PC-3 (cell line): ENCODE measurements at regions not wholly inside any gene's neighbourhood (a gene's known extent, or its start where the extent isn't known, plus 50 kb on each side); places are given as distances from the start of the nearest gene placed in this dataset.

Experiments
- ATAC-seq: fragments of 200-7000 bp; cut with Tn5 transposase; 2 replicates; pipeline ENCODE4 v1.9.1; 2020; ENCODE audit warnings: mild to moderate bottlenecking, moderate library complexity
- BruUV-seq: library from RNA; stranded (reverse); fragments of 400-500 nt; replicated peaks from 2 replicates; lab custom pipeline; 2021; lab: Mats Ljungman, UMichigan
- CTCF ChIA-PET: fragments of 300-600 bp; sonication (Branson Sonifier 250); formaldehyde crosslinking; loops from one replicate; lab custom pipeline; 2022; ENCODE audit warnings: antibody characterized with exemption; lab: Charles Lee
- POLR2A ChIA-PET: fragments of 300-600 bp; sonication (Branson Sonifier 250); formaldehyde crosslinking; loops from one replicate; lab custom pipeline; 2022; ENCODE audit warnings: antibody characterized with exemption; ENCODE audit not compliant: unreplicated experiment; lab: Charles Lee
- DNase-seq: peaks from one replicate; pipeline ENCODE4 v3.0.0-alpha.2; 2015
- H2AFZ ChIP-seq: fragments of 300-600 bp; sonication (generic); 2 replicates; pipeline ENCODE4 v1.6.0; 2016; ENCODE audit warnings: antibody characterized with exemption, low read length
- H3F3A ChIP-seq: fragments of 300-600 bp; sonication (generic); one replicate; pipeline ENCODE4 v1.6.0; 2017; ENCODE audit warnings: antibody characterized with exemption, low read length, control low read depth, mild to moderate bottlenecking; ENCODE audit not compliant: unreplicated experiment
- H3K27ac ChIP-seq: fragments of 300-600 bp; sonication (generic); 2 replicates; pipeline ENCODE4 v1.5.1; 2016; ENCODE audit warnings: mild to moderate bottlenecking, low read length
- H3K27me3 ChIP-seq: fragments of 300-600 bp; sonication (generic); 2 replicates; pipeline ENCODE4 v1.6.1; 2016; ENCODE audit warnings: low read length, mixed read lengths
- H3K36me3 ChIP-seq: fragments of 300-600 bp; sonication (generic); 2 replicates; pipeline ENCODE4 v1.6.1; 2016; ENCODE audit warnings: low read depth, mixed run types, low read length, mixed read lengths
- H3K4me1 ChIP-seq: fragments of 300-600 bp; sonication (generic); 2 replicates; pipeline ENCODE4 v1.5.1; 2016; ENCODE audit warnings: low read length; ENCODE audit not compliant: insufficient read depth
- H3K4me2 ChIP-seq: fragments of 300-600 bp; sonication (generic); 2 replicates; pipeline ENCODE4 v1.6.0; 2016; ENCODE audit warnings: low read length
- H3K4me3 ChIP-seq: fragments of 300-600 bp; sonication (generic); 2 replicates; pipeline ENCODE4 v1.5.1; 2016; ENCODE audit warnings: mild to moderate bottlenecking, low read length, mixed read lengths
- H3K79me2 ChIP-seq: fragments of 300-600 bp; sonication (generic); 2 replicates; pipeline ENCODE4 v1.6.1; 2017; ENCODE audit warnings: low read length, mixed read lengths
- H3K9ac ChIP-seq: fragments of 300-600 bp; sonication (generic); 2 replicates; pipeline ENCODE4 v1.6.0; 2016; ENCODE audit warnings: mild to moderate bottlenecking, low read length
- H3K9me2 ChIP-seq: fragments of 300-600 bp; sonication (generic); replicated peaks from 2 replicates; pipeline ENCODE4 v1.6.1; 2016; ENCODE audit warnings: mixed run types, low read length, mixed read lengths
- H3K9me3 ChIP-seq: fragments of 300-600 bp; sonication (generic); 2 replicates; pipeline ENCODE4 v1.6.1; 2016; ENCODE audit warnings: low read length, mixed read lengths
- H4K20me1 ChIP-seq: fragments of 300-600 bp; sonication (generic); 2 replicates; pipeline ENCODE4 v1.6.1; 2016; ENCODE audit warnings: low read length, mixed read lengths
- EZH2 ChIP-seq: fragments of 300-600 bp; sonication (generic); IDR thresholded peaks from one replicate; pipeline ENCODE4 v1.6.1; 2017; ENCODE audit warnings: antibody characterized with exemption, mild to moderate bottlenecking, low read length; ENCODE audit not compliant: unreplicated experiment
- EZH2phosphoT487 ChIP-seq: fragments of 300-600 bp; sonication (generic); IDR thresholded peaks from 2 replicates; pipeline ENCODE4 v1.6.1; 2018; ENCODE audit warnings: mild to moderate bottlenecking, antibody characterized with exemption, low read length, borderline replicate concordance
- intact Hi-C: fragments of 100-400 bp; cut with micrococcal nuclease; formaldehyde crosslinking; loops from 2 replicates; pipeline ENCODE4 v1.9.0; 2023
- TF ChIP-seq, protein P1 (sequence below): fragments of 300-600 bp; sonication (generic); conservative IDR thresholded peaks from 2 replicates; pipeline ENCODE4 v1.5.1; 2017; ENCODE audit warnings: antibody characterized with exemption, low read depth, mild to moderate bottlenecking, low read length

DNA sequence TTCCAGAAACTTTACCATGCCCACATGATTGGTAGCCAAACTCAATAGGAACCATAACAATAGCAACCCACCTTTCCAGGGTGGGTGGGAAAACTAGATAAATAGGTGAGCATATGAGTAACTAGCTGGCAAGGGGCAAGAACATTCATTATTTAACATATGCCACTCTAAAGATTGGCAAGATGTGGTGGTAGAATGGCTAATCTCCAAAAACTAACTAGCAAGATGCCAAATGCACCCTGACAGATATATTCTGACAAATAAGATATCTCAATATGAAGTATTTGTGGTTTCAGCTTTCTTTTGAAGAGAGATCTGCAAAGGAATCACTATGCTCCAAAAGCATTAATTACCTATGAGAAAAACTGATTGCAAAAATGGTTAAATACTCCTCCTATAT is 895.6 kb downstream of the TLE1 start:
- no peaks in the 10 kb centered on the region for H3K79me2 ChIP-seq
- POLR2A ChIA-PET, result no interaction called here
- H4K20me1 ChIP-seq, result no peaks in the 10 kb centered on the region
- no peaks in the 10 kb centered on the region for H3K9me2 ChIP-seq
- TF ChIP-seq, protein P1, sequence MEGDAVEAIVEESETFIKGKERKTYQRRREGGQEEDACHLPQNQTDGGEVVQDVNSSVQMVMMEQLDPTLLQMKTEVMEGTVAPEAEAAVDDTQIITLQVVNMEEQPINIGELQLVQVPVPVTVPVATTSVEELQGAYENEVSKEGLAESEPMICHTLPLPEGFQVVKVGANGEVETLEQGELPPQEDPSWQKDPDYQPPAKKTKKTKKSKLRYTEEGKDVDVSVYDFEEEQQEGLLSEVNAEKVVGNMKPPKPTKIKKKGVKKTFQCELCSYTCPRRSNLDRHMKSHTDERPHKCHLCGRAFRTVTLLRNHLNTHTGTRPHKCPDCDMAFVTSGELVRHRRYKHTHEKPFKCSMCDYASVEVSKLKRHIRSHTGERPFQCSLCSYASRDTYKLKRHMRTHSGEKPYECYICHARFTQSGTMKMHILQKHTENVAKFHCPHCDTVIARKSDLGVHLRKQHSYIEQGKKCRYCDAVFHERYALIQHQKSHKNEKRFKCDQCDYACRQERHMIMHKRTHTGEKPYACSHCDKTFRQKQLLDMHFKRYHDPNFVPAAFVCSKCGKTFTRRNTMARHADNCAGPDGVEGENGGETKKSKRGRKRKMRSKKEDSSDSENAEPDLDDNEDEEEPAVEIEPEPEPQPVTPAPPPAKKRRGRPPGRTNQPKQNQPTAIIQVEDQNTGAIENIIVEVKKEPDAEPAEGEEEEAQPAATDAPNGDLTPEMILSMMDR, result no peak
- TF ChIP-seq EZH2phosphoT487 (no peak), EZH2 (no peak)
- intact Hi-C loops, result no loop called here
- no peak overlapping the region for H3K4me3 ChIP-seq
- no peaks in the 10 kb centered on the region for H3K27me3 ChIP-seq
- H3F3A ChIP-seq, result no peaks in the 10 kb centered on the region
- no peaks in the 10 kb centered on the region for H3K36me3 ChIP-seq
- CTCF ChIA-PET, result no interaction called here
- no TSS peak for BruUV-seq
- no peaks in the 10 kb centered on the region for H3K9me3 ChIP-seq
- no peak overlapping the region for H3K4me2 ChIP-seq
- H3K9ac ChIP-seq, result no peak overlapping the region
- DNase-seq (no peak), ATAC-seq (no peak)
- no peak overlapping the region for H2AFZ ChIP-seq
- no peaks in the 10 kb centered on the region for H3K4me1 ChIP-seq
- no peak overlapping the region for H3K27ac ChIP-seq

DNA sequence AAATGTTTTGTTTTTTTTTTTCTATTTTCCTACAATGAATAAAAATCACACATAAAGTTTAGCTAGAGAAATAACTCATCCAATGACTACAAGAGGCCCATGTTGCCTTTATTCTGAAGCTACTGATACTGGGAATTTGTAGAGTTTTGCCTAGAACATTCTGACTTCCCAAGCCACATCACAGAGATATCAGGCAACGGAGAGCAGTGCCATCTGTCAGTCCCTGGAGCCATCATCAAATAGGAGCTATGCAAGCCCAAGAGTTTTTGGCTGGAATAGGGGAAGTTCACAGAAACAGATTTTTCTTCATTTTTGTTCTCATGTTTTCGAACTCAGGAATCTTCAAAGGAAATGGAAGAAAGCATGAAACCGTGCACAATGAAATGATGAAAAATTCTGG is 896.6 kb downstream of the TLE1 start:
- Histone ChIP-seq H3K79me2 (no peaks in the 10 kb centered on the region), H3K4me1 (no peaks in the 10 kb centered on the region), H3K4me2 (no peak overlapping the region), H3K27ac (no peak overlapping the region), H4K20me1 (no peaks in the 10 kb centered on the region), H3F3A (no peaks in the 10 kb centered on the region), H2AFZ (no peak overlapping the region), H3K4me3 (no peak overlapping the region), H3K9me2 (no peaks in the 10 kb centered on the region), H3K27me3 (no peaks in the 10 kb centered on the region), H3K36me3 (no peaks in the 10 kb centered on the region), H3K9me3 (no peaks in the 10 kb centered on the region), H3K9ac (no peak overlapping the region)
- intact Hi-C loops, result no loop called here
- ChIA-PET POLR2A (interaction anchor here (0.6 kb wide), 1 partner anchor 1032 kb away, joined by 8 read pairs; no protein-coding TSS in a partner anchor), CTCF (no interaction called here)
- TF ChIP-seq EZH2phosphoT487, result no peak
- no peak for TF ChIP-seq EZH2
- TF ChIP-seq, protein P1, result no peak
- DNase-seq (no peak), ATAC-seq (no peak)
- BruUV-seq, result no TSS peak

- TF ChIP-seq EZH2phosphoT487 (no peak), EZH2 (no peak)
- TF ChIP-seq, protein P1, result no peak
- Histone ChIP-seq H3K36me3 (no peaks in the 10 kb centered on the region), H3F3A (no peaks in the 10 kb centered on the region), H3K27me3 (no peaks in the 10 kb centered on the region), H3K4me3 (no peak overlapping the region), H4K20me1 (no peaks in the 10 kb centered on the region), H3K27ac (no peak overlapping the region), H2AFZ (no peak overlapping the region), H3K79me2 (no peaks in the 10 kb centered on the region), H3K9me2 (no peaks in the 10 kb centered on the region), H3K4me2 (no peak overlapping the region), H3K9ac (no peak overlapping the region), H3K9me3 (no peaks in the 10 kb centered on the region), H3K4me1 (peaks cover 4% of the 10 kb centered on the region)
- ATAC-seq (no peak), DNase-seq (no peak)
- intact Hi-C loops, result no loop called here
- no TSS peak for BruUV-seq
- ChIA-PET POLR2A (no interaction called here), CTCF (no interaction called here)
Observed at GRCh38 chr9:80791836-80792235, 897.5 kb downstream of the TLE1 start.
